H1 (cell line): ENCODE measurements at regions not wholly inside any gene's neighbourhood (a gene's known extent, or its start where the extent isn't known, plus 50 kb on each side); places are given as distances from the start of the nearest gene placed in this dataset.

Experiments
- KDM5A ChIP-seq: fragments of 200-600 bp; IDR thresholded peaks from 2 replicates; pipeline ENCODE4 v1.7.1; 2012; ENCODE audit warnings: mild to moderate bottlenecking, low read length, inconsistent platforms, mixed read lengths

DNA sequence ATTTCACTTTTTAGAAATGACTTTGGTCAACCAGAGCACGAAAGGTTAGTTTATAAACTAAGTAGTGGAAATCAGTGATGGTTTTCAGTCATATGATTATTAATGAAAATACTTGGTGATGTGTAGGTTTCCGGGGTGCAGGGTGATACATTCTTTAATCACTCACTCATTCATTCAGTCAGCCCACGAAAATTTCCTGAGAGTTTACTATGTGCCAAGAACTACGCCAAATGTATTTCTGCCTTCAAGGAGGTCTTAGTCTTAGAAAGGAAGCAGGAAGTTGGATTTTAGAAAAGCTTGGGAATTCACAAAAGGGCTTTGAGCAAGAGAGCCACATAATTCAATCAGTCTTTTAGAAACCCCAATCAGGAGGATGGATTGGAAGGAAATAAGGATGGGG is 543.6 kb downstream of the PLCL1 start (continued):
- no peak for TF ChIP-seq KDM5A
- TF ChIP-seq, all 59 proteins: peak for 0
